CD4-positive, alpha-beta T cell (primary cell): ENCODE measurements at regions not wholly inside any gene's neighbourhood (a gene's known extent, or its start where the extent isn't known, plus 50 kb on each side); places are given as distances from the start of the nearest gene placed in this dataset.
"Not testable (repeated sequence)": the region's sequence is repeated elsewhere in the genome, so short reads cannot be mapped to it uniquely, and the experiment has no call there.

Experiments used
- ATAC-seq: fragments of 200-7000 bp; cut with Tn5 transposase; one replicate; pipeline ENCODE4 v1.10.0; 2022; ENCODE audit warnings: mild to moderate bottlenecking; ENCODE audit not compliant: poor library complexity
- CTCF ChIA-PET: fragments of 350-600 bp; sonication (Branson Sonifier 250); formaldehyde crosslinking; loops from one replicate; lab custom pipeline; 2021; ENCODE audit warnings: antibody characterized with exemption, inconsistent platforms; lab: Charles Lee
- POLR2A ChIA-PET: fragments of 350-600 bp; sonication (Branson Sonifier 250); formaldehyde crosslinking; loops from one replicate; lab custom pipeline; 2021; ENCODE audit warnings: antibody characterized with exemption, inconsistent platforms; lab: Charles Lee
- DNase-seq, 14 experiments: peaks; one replicate each; pipeline ENCODE4 v3.0.0-alpha.2; 2013 to 2020; ENCODE audit warnings: mixed read lengths in 2 of 14
- H3K27ac ChIP-seq, 2 donors: one replicate each; pipeline versions ENCODE4 v1.5.1 to v1.7.0; 2013; ENCODE audit warnings: low read length in 2 of 2, low read depth in 1 of 2, mild to moderate bottlenecking in 1 of 2
- H3K27me3 ChIP-seq, 2 experiments: 1 replicate in 1 of 2; 2 replicates in 1 of 2; pipeline versions ENCODE4 v1.6.1 to v1.7.0; 2013; ENCODE audit warnings: low read length in 2 of 2, control low read depth in 1 of 2, mild to moderate bottlenecking in 1 of 2, moderate library complexity in 1 of 2; ENCODE audit not compliant: insufficient read depth in 2 of 2, control insufficient read depth in 1 of 2
- H3K36me3 ChIP-seq: one replicate; pipeline ENCODE4 v1.6.1; 2013; ENCODE audit warnings: low read length, control low read depth; ENCODE audit not compliant: insufficient read depth
- H3K4me1 ChIP-seq: one replicate; pipeline ENCODE4 v1.6.1; 2013; ENCODE audit warnings: low read length, control low read depth; ENCODE audit not compliant: insufficient read depth
- H3K4me3 ChIP-seq: one replicate; pipeline ENCODE4 v1.5.1; 2013; ENCODE audit warnings: mild to moderate bottlenecking, low read length, moderate library complexity
- H3K9me3 ChIP-seq, 2 experiments: 1 replicate in 1 of 2; 2 replicates in 1 of 2; pipeline versions ENCODE4 v1.6.1 to v1.7.0; 2013; ENCODE audit warnings: low read length in 2 of 2, mild to moderate bottlenecking in 2 of 2, control low read depth in 1 of 2, moderate library complexity in 1 of 2; ENCODE audit not compliant: control insufficient read depth in 1 of 2, insufficient read depth in 1 of 2
- H3K27ac Mint-ChIP-seq: one replicate; pipeline ENCODE4 v1.8.0; 2020; ENCODE audit warnings: mixed read lengths
- H3K27me3 Mint-ChIP-seq: one replicate; pipeline ENCODE4 v1.8.0; 2021; ENCODE audit warnings: mixed read lengths
- H3K36me3 Mint-ChIP-seq: one replicate; pipeline ENCODE4 v1.8.0; 2021; ENCODE audit warnings: low read depth, mixed read lengths
- H3K4me1 Mint-ChIP-seq: one replicate; pipeline ENCODE4 v1.8.0; 2021; ENCODE audit warnings: low read depth, mixed read lengths
- H3K4me3 Mint-ChIP-seq: one replicate; pipeline ENCODE4 v1.8.0; 2020; ENCODE audit warnings: mild to moderate bottlenecking, mixed read lengths
- H3K9me3 Mint-ChIP-seq: one replicate; pipeline ENCODE4 v1.8.0; 2020; ENCODE audit warnings: mixed read lengths
- intact Hi-C, 2 experiments: fragments of 100-400 bp; cut with DNase I in 1 of 2; cut with micrococcal nuclease in 1 of 2; formaldehyde crosslinking; loops; one replicate each; pipeline versions ENCODE4 v1.15.1 to v1.9.0; 2023 to 2025; cut with DNase I, micrococcal nuclease
- TF ChIP-seq, protein P1 (sequence below): fragments of 200-600 bp; IDR thresholded peaks from one replicate; pipeline ENCODE4 v1.8.0; 2022; ENCODE audit warnings: antibody characterized with exemption, mild to moderate bottlenecking

DNA sequence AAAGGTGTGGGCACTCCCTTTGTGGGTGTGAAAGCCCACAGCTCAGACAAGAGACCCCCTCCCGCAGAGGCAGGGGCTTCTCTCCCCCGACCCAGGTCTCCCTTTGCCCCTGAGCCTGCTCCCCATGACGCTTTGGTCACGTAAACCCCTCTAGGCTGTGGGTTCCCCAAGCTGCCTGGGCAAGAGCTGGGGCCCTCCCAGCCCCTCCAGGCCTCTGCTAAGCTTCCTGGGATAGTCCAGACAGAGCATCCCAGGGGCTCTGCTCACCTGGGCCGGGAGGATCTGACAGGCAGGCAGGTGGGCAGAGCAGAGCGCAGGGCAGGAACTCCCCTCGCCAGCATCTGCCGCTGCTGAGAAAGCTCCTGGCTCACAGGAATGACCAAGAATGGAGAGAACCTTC, 177.3 kb downstream of the BANP start:
- Mint-ChIP-seq H3K27me3 (no peaks in the 10 kb centered on the region), H3K4me3 (no peak overlapping the region), H3K27ac (no peak overlapping the region), H3K9me3 (no peaks in the 10 kb centered on the region), H3K36me3 (no peaks in the 10 kb centered on the region), H3K4me1 (no peaks in the 10 kb centered on the region)
- H3K9me3 ChIP-seq = no peaks in the 10 kb centered on the region
- no peak for ATAC-seq
- no peak overlapping the region for H3K4me3 ChIP-seq
- H3K27me3 ChIP-seq = no peaks in the 10 kb centered on the region
- intact Hi-C loops = no loop called here
- no peaks in the 10 kb centered on the region for H3K36me3 ChIP-seq
- H3K27ac ChIP-seq = no peak overlapping the region
- no peaks in the 10 kb centered on the region for H3K4me1 ChIP-seq
- POLR2A ChIA-PET = no interaction called here
- TF ChIP-seq, protein P1, sequence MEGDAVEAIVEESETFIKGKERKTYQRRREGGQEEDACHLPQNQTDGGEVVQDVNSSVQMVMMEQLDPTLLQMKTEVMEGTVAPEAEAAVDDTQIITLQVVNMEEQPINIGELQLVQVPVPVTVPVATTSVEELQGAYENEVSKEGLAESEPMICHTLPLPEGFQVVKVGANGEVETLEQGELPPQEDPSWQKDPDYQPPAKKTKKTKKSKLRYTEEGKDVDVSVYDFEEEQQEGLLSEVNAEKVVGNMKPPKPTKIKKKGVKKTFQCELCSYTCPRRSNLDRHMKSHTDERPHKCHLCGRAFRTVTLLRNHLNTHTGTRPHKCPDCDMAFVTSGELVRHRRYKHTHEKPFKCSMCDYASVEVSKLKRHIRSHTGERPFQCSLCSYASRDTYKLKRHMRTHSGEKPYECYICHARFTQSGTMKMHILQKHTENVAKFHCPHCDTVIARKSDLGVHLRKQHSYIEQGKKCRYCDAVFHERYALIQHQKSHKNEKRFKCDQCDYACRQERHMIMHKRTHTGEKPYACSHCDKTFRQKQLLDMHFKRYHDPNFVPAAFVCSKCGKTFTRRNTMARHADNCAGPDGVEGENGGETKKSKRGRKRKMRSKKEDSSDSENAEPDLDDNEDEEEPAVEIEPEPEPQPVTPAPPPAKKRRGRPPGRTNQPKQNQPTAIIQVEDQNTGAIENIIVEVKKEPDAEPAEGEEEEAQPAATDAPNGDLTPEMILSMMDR = no peak
- DNase-seq = no peak
- CTCF ChIA-PET = no interaction called here

DNA sequence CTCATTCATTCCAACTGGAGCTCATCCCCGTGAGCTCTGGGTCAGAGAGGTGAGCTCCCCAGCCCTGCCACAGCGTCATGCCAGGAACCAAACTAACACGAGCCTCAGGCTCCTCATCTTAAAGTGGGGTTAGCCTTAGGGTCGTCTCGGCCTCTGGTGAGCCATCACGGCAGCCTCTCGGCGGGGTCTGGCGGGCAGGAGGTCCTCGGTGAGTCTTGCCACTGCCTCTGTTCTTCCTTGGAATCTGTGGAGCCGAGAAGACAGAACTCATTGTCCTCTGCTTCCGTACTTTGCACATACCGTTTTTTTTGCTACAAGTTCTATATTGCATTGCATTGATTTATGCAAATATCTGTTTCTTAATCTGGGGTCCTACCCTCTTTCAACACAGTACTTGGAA, 177.9 kb downstream of the BANP start:
- DNase-seq, H3K4me3 ChIP-seq, H3K4me1 ChIP-seq, CTCF ChIA-PET, H3K27ac ChIP-seq, H3K9me3 ChIP-seq, ATAC-seq, H3K4me3 Mint-ChIP-seq, POLR2A ChIA-PET, H3K27me3 Mint-ChIP-seq, H3K9me3 Mint-ChIP-seq, H3K36me3 Mint-ChIP-seq, H3K4me1 Mint-ChIP-seq, H3K36me3 ChIP-seq, H3K27ac Mint-ChIP-seq, intact Hi-C loops, H3K27me3 ChIP-seq: not testable (repeated sequence)

DNA sequence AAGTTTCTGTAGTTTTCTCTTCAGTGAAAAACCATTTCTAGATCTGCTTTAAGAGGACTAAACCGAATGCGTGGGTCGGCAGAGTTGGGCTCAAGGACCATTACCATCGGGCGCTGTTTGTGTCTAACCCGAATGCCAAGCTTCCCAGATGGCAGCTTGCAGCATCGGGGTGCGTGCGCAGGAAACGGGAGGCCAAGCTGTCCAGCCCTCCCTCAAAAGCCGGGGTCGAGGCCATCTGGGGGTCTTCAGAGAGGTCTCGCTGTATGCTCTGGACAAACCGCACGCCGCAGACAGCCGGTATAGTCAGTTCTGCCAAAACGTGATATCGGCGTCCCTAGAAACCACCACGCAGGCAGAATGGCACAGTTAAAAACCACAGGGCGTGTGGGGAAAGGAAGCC, 178.8 kb downstream of the BANP start:
- no peaks in the 10 kb centered on the region for H3K4me1 ChIP-seq
- DNase-seq (no peak), ATAC-seq (no peak)
- Mint-ChIP-seq H3K4me1 (no peaks in the 10 kb centered on the region), H3K4me3 (no peak overlapping the region), H3K27ac (no peak overlapping the region), H3K36me3 (no peaks in the 10 kb centered on the region), H3K9me3 (no peaks in the 10 kb centered on the region), H3K27me3 (no peaks in the 10 kb centered on the region)
- H3K27ac ChIP-seq = no peak overlapping the region
- intact Hi-C loops = no loop called here
- H3K36me3 ChIP-seq = no peaks in the 10 kb centered on the region
- no peaks in the 10 kb centered on the region for H3K27me3 ChIP-seq
- TF ChIP-seq, protein P1 = no peak
- H3K4me3 ChIP-seq = no peak overlapping the region
- H3K9me3 ChIP-seq = no peaks in the 10 kb centered on the region
- POLR2A ChIA-PET = no interaction called here
- CTCF ChIA-PET = no interaction called here

DNA sequence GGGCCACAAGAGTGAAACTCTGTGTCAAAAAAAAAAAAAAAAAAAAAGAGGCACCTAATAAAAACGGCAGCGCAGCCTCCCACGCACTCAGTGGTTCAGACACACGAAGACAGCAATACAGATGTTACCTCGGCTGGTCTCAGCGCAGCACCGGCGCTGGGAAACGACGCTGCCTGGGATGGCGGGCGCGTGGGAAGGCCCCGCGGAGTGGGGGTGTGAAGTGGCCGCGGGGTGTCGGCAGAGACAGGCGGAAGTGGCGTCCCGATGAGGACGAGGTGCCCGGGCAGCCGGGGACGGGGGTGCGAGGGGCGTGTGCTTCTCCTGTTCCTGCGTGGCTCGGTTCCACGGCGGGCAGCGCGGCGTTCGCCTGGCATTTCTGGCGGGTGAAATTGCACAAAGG, 179.4 kb downstream of the BANP start:
- ATAC-seq = no peak
- Mint-ChIP-seq H3K36me3 (no peaks in the 10 kb centered on the region), H3K27ac (no peak overlapping the region), H3K4me1 (no peaks in the 10 kb centered on the region), H3K9me3 (no peaks in the 10 kb centered on the region), H3K27me3 (no peaks in the 10 kb centered on the region), H3K4me3 (no peak overlapping the region)
- Histone ChIP-seq H3K4me1 (no peaks in the 10 kb centered on the region), H3K9me3 (no peaks in the 10 kb centered on the region), H3K27ac (no peak overlapping the region), H3K4me3 (no peak overlapping the region), H3K27me3 (no peaks in the 10 kb centered on the region), H3K36me3 (no peaks in the 10 kb centered on the region)
- DNase-seq = no peak
- CTCF ChIA-PET = no interaction called here
- intact Hi-C loops = no loop called here
- POLR2A ChIA-PET = no interaction called here
- TF ChIP-seq, protein P1 = no peak
